ENCODE measurements at regions not wholly inside any gene's neighbourhood (a gene's known extent, or its start where the extent isn't known, plus 50 kb on each side); places are given as distances from the start of the nearest gene placed in this dataset.

DNA sequence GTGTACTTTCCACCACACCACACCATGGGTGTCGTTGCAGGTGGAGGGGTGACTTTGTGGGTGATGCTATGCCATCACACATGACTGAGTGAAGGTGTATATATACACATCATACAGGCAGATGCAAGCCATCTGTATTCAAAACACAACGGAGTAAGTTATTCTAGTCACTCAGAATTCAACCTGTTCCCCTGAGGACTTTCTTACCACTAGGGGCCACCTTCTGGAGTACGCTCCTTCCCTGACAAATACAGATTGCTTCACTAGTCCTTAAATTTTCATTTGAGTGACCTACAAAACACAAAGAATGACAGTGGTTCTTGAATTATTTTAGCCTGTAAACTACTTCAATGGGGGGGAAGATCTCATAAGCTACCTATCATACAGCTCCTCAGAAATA lies 52.8 kb upstream of the NTRK3 start:
- TF ChIP-seq CTCF (IDR thresholded peaks at IDR 0.05; ENCODE audit: low read length), result no peak
- TF ChIP-seq EZH2 (IDR thresholded peaks at IDR 0.05; ENCODE audit: borderline replicate concordance, low read length), result no peak
